ENCODE measurements at regions not wholly inside any gene's neighbourhood (a gene's known extent, or its start where the extent isn't known, plus 50 kb on each side); places are given as distances from the start of the nearest gene placed in this dataset.

DNA sequence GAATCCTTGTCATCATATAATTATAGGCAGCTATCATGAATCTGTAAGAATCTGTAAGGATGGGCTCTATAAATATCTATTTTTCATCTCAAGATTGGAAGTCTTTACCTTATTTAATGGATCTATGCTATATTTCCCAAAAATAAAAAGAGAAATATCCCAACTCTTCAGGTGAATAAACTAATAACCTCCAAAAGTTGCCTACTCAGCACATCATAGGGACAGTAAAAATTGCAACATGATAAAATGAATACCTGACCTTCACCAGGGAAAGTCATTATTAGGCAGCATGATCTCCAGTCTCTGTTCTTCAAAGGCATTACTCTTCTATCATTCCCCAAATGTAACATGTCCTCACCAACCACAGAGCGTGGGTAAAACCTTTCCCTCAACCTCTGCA is 277.3 kb downstream of the RAB38 start:
- TF ChIP-seq, protein P1, sequence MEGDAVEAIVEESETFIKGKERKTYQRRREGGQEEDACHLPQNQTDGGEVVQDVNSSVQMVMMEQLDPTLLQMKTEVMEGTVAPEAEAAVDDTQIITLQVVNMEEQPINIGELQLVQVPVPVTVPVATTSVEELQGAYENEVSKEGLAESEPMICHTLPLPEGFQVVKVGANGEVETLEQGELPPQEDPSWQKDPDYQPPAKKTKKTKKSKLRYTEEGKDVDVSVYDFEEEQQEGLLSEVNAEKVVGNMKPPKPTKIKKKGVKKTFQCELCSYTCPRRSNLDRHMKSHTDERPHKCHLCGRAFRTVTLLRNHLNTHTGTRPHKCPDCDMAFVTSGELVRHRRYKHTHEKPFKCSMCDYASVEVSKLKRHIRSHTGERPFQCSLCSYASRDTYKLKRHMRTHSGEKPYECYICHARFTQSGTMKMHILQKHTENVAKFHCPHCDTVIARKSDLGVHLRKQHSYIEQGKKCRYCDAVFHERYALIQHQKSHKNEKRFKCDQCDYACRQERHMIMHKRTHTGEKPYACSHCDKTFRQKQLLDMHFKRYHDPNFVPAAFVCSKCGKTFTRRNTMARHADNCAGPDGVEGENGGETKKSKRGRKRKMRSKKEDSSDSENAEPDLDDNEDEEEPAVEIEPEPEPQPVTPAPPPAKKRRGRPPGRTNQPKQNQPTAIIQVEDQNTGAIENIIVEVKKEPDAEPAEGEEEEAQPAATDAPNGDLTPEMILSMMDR (IDR thresholded peaks at IDR 0.05; ENCODE audit: low read length): no peak
- TF ChIP-seq EZH2 (optimal IDR thresholded peaks at IDR 0.05; ENCODE audit: low read depth, low read length): no peak

All from MM.1S (cell line).